ENCODE measurements at regions not wholly inside any gene's neighbourhood (a gene's known extent, or its start where the extent isn't known, plus 50 kb on each side); places are given as distances from the start of the nearest gene placed in this dataset.

DNA sequence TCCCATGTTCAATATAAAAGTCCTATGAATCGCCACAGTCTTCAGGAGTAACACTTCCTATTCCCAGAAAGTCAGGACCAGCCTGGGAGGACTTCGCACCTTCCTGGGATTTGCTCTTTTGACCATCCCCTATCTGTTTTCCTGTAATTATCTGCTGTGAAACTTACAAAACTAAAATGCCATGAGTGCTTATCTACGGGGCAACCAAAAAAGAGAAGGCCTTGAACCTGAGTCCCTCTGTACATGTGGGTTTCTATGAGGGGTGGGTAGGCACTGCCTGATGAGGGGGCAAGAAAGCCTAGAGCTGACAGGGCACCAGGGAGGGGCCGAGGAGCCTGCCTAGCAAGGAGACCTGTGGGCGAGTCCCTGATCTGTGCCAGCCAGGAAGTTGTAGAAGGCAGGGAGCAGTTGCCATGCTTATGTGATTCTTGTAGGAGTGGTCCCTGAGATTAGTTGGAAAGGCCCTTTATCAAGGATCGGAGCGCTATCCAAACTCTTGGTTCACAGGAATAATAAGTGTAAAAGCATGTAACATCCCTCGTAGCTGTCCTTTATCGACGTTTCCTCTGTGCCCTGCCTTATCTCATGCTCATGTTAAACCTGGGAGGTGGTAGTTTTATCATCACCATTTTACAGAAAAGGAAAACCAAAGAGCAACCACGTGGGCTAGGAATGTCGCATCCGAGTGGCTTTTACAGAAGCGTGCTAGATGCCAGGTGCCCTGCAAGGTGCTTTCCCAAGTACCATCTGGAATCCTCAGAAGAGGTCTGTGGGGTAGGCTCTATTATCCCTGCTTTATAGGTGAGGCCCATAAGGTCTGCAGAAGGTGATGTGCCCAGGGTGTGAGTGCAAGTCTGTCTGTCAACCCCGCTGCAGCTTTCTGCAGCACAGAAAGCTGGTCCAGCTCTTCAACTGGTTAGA, 111.8 kb downstream of the B3GNT2 start:
- DNase-seq (ENCODE audit: low read depth, low spot score): no peak
- H3K27ac ChIP-seq: peak overlapping the region; percentile 53

DNA sequence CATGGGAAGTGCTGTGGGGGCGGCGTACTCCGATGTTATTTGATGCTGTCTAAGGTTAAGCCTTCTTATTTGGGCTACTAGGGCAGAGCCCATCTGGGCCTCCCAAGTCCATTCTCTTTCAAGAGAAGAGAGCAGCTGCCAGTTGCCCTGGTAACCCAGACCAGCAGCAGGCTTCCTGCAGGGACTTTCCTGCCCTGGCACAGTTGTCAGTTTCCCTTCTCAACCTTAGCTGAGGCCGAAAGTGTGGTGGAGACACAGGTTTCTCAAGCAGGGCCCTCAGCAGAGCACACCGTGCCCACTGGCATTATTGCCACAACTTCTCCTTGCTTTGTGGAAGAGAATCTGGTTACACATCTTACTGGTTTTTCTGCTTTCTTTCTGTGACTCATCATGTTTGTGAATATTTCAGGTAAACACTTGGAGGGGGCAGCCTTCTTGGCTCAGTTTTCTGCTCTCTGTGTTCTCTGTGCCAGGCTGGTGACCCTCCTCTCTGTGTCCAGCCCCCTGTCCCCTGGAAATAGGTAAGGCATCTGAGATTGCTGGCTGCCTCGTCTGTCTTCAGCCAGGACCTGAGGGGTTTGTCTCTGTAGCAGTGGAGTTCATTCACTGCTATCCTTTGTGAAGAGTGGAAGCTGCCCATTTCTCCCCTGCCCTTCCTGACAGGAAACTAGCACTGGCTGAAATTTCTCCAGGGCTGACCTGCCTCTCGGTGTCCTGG, 111.0 kb downstream of the B3GNT2 start:
- DNase-seq (ENCODE audit: low read depth, low spot score): peak; percentile 77
- H3K27ac ChIP-seq: peak overlapping the region; percentile 53

DNA sequence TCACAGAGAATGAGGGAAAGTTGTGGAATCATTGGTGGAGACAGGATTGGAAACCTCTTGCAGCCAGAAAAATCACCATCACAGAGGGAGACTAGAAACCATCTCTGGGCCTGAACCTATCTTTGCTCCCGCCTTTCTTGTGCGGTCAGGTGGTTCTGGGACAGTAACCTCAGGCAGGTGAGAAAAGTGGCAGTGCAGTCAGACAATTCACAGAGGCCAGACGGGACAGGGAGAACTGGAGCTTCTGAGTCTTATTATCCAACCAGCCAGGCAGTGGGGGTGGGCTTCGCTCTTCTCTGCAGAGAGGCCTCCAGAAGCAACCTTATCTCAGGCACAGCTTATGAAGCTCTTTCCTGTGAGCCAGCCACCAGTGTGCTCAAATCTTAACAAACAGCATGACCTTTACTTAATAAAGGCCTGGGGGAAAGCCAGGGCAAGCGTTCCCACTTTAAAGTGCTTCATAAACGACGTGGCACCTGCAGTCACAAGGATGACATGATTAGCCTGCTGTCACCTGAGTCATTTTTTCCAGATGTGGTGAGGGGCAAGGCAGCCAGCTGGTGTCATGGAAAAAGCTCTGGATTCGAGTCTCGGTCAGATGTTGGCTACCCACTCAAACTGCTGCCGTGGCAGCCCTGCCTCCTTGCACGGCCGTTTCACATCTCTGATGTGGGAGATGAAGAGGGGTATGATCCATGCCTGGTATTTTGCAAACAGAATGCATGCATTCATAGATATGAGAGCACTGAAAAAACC, 109.7 kb downstream of the B3GNT2 start:
- H3K27ac ChIP-seq: no peak overlapping the region
- no peak for DNase-seq (ENCODE audit: low read depth, low spot score)

DNA sequence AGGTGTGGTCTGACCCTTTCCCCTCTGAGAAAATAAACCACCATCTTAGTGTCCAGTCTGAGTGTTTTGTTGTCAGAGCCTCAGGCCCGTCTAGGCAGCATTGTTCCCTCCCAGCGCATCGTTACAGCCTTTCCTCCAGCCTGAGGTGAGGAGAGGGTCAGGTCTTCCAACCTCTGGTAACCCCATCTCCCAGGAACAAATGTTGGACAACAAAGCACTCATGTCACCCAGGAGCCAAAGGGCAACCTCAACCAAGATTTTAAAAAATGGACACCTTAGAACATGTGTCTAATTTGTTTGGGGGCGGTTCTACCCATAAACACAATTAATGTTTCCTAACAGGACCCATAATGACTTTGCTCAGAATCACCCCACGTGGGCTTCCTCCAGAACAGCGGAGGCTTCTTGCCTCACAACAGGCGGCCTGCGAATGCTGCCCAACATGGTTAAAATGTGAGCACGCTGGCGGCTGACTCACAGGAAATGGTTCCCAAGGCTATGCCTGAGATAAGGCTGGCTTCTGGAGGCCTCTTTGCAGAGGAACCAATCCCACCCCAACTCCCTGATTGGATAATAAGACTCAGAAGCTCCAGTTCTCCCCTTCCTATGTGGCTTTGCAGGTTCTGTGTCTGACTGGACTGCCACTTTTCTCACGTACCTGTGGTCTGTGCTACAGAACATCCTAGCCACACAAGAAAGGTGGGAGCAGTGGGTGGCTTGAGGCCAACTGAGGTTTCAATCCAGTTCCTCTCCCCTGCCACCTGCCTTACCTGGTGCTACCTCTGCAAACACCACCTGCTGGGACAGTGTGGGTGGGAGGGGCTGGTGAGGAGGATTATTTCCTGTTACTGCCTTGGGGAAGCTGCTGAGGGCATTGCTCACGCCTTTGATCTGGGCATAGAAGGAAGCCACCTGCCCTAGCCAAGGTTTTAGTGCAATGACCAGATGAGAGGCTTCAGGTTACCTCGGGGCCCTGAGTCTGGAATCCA, 108.8 kb downstream of the B3GNT2 start:
- DNase-seq (ENCODE audit: low read depth, low spot score): no peak
- H3K27ac ChIP-seq: no peak overlapping the region

DNA sequence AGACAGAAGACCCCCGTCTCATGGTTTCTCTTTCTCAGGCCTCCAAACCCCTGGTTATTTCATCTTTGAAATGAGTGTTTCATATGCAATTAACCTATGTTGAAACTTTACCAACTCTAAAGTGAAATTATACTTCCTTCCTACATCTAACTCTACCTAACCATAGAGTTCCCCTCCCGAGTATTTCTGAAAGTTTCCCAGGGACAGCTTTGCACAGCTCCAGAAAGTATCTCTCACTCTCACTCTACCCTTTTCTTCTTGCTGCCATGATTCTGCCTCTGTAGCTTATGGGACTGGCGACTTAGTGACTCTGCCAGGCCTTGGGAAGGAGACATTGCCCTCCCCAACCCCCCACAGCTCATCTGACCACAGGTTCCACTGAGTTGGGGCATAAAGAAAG, 107.9 kb downstream of the B3GNT2 start:
- no peak for DNase-seq (ENCODE audit: low read depth, low spot score)
- no peak overlapping the region for H3K27ac ChIP-seq

DNA sequence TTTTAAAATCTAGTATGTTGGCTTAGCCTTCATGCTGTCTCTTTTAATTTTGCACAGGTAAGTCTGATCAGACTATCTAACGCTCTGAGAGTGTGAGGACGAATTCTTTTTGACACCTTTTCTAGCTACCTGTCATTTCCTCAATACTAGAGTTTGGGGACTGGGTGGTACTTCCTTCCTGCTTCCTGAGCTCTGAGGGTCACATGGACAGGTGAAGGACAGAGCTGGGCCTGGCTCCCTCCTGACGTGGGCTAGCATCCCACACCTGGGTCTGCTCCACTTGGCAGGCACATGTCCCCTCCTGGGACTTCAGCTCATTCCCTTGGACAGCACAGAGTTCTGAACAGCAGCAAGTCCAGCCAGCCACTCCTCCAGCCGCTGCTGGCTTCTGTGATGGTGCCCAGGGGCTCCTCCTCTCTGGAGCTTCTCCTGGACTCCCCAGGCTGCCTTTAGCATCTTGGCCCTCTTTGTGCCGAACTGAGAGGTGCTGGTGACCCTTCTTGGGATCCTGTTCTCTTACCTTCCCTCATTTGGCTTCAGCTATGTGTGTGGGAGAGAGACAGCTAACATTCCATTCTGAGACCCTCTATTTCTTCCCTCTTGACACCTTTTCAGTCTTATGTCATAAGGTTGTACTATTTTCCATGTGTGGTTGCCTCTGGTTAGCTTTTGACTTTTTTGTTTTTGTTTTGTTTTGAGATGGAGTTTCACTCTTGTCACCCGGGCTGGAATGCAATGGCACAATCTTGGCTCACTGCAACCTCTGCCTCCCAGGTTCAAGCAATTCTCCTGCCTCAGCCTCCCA, 106.9 kb downstream of the B3GNT2 start:
- H3K27ac ChIP-seq: no peak overlapping the region
- DNase-seq (ENCODE audit: low read depth, low spot score): no peak

DNA sequence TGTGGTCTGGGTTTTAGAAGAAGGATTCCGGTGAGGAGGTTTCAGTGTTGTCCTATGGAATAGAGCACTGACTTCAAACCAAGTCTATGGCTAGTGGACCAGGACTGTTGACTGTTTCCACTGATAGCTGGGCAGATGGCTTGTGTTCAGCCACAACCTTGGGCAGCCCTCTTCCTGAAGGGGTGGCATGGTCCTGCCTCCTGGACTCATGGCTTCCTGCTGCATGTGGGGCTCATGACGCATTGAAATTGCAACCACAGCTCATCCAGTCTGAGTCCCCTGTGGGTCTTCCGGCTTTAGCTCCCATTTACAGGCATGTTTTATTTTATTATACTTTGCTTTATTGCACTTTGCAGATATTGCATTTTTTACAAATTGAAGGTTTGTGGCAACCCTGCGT, 105.0 kb downstream of the B3GNT2 start:
- no peak overlapping the region for H3K27ac ChIP-seq
- no peak for DNase-seq (ENCODE audit: low read depth, low spot score)

DNA sequence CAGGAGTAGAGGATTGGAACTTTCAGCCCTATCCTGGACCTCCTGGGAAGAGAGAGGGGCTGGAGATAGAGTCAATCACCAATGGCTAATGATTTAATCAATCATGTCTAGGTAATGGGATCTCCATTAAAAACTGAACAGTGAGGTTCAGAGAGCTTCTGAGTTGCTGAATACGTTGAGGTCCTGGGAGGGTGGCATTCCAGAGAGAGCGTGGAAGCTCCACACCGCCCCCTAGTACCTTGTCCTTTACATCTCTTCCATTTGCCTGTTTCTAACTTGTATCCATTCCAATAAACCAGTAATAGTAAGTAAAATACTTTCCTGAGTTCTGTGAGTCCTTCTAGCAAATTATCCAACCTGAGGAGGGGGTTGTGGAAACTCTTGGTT, 101.7 kb downstream of the B3GNT2 start:
- DNase-seq (ENCODE audit: low read depth, low spot score): no peak
- H3K27ac ChIP-seq: no peak overlapping the region

DNA sequence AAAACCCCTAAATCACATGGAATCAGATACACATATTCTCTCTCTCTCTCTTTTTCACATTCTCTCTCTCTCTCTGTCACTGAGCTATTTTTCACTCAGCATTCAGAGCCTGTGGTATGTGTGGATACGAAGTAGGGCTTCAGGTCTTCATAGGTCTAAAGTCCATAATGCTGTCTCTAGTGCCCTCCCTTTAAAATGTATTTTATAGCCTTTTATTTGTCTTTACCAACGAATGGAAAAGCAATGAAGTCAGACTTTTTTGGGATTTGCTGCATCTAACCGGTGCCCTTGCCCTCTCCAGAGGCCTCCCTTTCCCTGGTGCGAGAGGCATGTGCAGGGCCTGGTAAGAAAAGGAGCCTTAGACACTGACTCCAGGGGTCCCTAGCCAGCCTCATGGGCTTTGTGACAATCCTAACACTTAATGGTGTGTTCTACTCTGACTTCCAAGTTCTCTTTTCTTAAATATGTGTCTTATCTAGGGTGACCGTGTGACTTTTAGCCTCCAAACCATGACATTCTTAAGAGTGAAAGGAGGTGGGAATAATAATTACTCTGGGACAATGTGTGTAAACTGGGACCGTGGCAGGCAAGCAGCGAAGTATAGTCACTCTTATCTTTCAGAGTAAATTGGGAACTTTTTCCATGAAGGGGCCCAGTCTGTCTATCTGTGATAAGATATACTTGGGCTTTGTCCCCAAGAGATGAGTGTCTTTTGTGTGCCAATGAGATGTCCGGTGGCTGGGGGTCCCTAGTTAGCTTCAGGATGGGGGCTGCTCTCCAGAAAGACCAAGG, 101.1 kb downstream of the B3GNT2 start:
- DNase-seq (ENCODE audit: low read depth, low spot score): no peak

DNA sequence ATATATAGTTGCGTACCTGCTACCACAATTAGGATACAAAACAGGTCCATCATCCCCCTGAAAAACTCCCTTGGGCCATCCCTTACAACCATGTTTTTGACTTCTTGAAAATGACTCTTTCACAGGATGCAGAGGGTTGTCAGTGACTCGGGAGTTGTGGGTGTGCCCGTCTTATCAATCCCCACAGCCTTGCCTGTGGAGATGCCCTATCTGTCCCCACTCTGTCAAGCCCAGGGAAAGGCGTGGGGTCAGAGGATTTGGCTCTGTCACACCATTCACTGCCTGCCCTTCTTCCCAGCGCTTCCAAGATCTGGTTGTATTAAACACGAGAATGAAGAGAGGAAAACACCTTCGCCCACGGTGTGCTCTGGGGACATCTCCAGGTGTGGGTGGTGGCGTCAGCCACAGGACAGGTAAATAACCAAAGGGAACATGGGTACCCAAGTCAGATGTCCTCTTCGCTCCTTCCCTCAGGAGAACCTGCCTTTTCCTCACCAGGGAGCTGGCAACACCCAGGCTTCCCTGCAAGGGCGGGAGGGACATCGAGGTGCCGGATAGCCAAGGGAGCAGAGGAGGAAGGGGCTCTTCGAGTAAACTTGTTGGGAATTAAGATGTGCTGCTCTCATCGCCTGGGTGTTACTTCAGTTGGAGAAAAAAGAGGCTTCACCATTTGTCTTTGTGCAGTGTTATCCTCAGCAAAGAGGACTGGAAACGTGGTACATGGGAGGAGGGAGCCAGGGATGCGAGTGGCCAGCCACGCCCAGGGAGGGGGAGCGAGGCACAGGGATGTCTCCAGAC, 100.3 kb downstream of the B3GNT2 start:
- no peak overlapping the region for H3K27ac ChIP-seq
- no peak for DNase-seq (ENCODE audit: low read depth, low spot score)

More for the DNA sequence above, 101.1 kb downstream of the B3GNT2 start:
- no peak overlapping the region for H3K27ac ChIP-seq

DNA sequence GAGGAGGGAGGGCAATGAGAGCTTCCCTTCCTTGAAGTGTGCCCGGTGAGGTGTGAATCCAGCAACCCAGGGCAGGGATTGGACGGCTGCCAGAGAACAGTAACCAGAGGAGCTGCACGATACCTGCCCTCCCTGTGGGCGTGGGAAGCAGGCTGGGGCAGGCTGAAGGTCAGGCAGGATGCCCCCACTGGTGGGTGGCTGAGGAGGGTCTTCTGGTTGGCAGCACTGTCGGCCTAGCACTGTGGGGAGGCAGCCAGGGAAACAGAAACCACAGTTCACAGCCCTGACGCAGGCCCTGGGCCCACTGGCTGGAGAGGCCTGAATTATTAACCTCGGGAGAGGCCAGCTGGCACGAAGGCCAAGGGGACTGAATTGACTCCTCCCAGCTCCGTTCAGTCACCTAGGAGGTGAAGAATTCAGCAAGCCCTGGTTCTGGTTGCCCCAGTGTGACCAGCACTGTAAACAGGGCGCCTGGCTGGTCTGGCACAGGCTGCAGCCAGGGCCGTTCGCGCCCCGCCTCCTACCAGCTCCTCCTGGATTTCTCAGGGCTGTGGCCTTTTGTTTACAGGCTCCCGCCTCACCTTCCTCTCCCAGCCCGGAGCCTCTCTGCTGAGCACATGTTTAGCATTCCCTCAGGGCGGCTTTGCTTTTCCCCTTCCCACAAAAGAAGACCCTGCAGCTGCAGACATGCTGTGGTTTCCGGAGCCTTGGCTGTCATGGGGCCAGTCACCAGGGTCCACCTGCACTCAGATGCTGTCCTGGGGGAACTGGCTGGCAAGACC, 97.8 kb downstream of the B3GNT2 start:
- DNase-seq (ENCODE audit: low read depth, low spot score): no peak
- H3K27ac ChIP-seq: peak overlapping the region; percentile 32

DNA sequence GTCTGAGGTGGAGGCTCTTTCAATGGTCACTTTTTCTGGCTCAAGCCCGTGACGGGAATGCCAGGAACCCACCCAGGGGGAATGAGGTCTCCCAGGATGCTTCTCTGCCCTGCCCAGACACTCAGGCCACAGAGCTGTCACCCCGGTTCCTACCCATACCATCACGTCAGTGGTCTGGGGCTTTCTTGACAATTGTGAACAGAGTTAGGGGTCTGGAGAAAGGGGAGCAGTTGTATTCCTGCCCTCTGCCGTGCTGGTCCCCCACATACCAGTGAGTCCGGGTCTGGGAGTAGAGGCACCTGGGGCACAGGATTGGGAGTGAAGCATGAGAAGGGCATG, 97.2 kb downstream of the B3GNT2 start:
- no peak for DNase-seq (ENCODE audit: low read depth, low spot score)
- H3K27ac ChIP-seq: peak overlapping the region; percentile 32

DNA sequence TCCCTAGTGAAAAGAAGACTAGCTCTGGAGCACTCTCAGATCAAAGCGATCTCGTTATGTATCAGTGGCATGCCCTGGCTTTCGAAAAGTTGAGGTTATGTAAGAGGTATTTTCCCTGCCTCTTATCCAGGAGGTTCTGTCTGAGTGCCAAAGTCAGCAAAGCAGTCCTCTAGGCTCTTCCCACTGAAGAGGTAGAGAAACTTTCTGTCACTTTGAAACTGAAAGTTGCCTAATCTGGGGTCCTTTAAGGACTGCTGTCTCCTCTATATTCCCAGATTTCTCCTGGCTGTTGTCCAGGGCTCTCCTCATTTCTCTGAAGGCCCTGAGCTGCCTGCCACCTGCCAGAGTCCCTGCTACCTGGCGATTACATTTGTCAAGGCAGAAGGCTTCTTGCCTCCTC, 96.3 kb downstream of the B3GNT2 start:
- no peak for DNase-seq (ENCODE audit: low read depth, low spot score)
- H3K27ac ChIP-seq: no peak overlapping the region

DNA sequence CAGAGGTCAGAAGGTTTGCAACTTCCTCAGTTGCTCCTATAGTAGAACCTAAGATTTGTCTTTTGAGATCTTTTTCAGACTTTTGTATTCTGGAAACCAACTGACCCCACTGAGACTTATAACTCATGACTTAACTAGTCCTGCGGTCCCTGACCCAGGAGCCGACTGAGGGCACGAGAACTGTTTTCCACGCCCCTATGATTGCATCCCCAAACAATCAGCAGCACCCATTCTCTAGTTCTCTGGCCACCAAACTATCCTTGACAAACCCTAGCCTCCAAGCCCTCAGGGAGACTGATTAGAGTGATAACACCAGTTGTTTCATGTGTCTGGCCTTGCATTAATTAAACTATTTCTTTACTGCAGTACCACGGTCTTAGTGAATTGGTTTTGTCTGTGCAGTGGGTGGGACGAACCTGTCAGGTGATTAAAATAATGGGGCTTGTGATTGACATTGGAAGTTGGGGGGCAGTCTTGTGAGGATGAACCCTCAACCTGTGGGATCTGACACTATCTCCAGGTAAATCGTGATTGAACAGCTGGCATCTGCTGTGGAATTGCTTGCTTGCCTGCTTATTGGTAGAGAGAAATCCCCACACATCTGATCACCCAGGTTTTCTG, 95.7 kb downstream of the B3GNT2 start:
- DNase-seq (ENCODE audit: low read depth, low spot score): no peak
- no peak overlapping the region for H3K27ac ChIP-seq

DNA sequence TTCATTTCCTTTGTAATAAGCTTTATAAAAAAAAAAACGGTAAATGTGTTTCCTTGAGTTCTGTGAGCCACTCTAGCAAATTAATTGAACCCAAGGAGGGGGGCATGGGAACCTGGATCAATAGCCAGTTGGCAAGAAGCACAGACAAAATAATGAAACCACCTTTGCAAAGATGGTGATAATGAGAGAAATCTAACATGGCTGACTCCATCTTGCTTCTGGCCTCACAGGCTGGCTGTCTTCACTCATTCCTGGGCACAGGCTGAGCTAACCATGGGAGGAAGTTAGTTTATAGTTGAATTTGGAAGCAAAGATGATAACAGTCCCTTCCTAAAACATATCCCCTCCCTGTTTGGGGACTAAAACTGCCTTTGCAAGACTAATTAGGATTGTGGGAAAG, 95.1 kb downstream of the B3GNT2 start:
- no peak overlapping the region for H3K27ac ChIP-seq
- no peak for DNase-seq (ENCODE audit: low read depth, low spot score)

All from epithelial cell of prostate (primary cell).